Stimulated activated CD4-positive, alpha-beta T cell treated with anti-CD3 and anti-CD28 coated beads, Interleukin-12 subunit alpha, Interleukin-12 subunit beta, amount 100 ng/mL, for 48 hours (primary cell): ENCODE measurements at regions not wholly inside any gene's neighbourhood (a gene's known extent, or its start where the extent isn't known, plus 50 kb on each side); places are given as distances from the start of the nearest gene placed in this dataset.

Experiments
- DNase-seq, 3 donors: peaks; one replicate each; pipeline ENCODE4 v3.0.0-alpha.2; 2020; ENCODE audit warnings: low read depth in 2 of 3, low spot score in 1 of 3

DNA sequence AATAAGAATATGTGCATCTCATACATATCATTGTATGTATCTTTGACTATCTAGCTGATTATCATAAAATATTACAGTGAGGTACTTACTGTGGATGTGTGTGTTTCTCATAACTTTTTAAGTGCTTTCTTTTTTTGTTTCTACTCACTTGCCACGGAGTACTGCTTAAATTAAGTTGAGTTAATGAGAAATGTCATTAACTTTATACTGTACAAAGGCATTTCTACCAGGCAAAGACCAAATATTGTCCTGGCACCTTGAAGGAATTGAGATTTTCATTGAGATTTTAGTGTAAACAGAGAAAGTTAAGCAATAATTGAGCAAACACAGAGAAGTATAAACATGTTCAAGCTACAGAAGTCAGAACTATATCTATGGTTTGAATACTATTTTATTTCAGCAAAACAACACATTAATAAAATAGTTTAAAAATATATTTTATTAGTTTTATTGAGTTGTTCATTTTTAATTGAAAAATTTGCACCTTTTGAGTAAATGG lies 1750.0 kb downstream of the PCDH7 start:
- DNase-seq, result no peak

GRCh38 chr4:32472918-32473317 lies 1752.7 kb downstream of the PCDH7 start:
- no peak for DNase-seq

DNA sequence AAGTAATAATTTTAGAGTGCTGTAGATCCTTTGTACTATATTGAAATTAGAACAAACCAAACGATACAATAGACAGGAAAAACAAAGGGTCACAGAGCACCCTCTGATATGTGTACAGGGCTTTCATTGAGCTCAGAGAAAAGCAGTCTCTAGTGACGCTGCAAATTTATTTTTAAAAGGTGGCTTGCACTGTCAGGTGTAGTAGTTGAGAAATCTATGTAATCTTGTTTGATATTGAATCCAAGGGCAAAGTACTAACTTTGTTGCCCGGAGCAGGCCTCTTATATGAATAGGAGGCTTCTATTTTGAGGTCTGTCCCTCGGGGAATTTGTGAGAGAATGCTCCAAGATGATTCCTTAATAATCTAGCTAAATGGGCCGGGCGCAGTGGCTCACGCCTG lies 1755.5 kb downstream of the PCDH7 start:
- no peak for DNase-seq

GRCh38 chr4:32477518-32477917 lies 1757.3 kb downstream of the PCDH7 start:
- no peak for DNase-seq

DNA sequence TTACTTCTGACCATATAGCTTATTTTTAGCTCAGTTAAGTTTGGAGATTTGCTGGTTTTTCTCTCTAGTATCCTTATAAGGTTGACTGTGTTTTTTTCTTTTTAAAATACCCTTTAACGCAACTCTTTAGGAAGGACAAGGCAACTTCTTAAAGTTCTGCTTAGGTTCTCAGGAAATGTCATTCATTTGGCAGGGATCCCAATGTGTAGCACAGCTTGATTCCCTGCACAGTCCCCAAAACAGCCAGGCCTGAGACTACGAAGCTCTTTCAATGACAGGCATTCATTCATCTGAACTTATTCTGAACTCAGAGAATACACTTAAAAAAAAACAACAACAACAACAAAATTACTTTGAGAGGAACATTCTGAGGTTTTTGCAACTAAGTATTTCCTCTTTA lies 1765.8 kb downstream of the PCDH7 start:
- DNase-seq, result no peak

DNA sequence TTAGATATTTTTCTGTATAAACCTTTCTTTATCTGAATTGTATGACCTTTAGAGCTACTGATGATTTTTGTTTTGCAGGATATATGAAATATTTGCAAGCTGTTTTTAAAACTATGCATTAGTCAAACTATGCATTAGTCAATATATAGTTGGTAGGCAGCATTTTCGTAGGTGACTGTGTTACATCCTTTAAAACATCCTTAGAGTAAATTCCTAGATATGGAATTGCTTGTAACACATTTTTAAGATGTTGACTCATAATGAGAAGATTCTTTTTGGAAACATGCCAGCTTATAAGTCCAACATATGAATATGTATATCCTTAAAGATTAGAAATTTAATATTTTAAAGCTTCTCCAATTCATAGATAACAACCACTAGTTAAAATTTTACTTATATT lies 1768.5 kb downstream of the PCDH7 start:
- no peak for DNase-seq

- no peak for DNase-seq
Observed at GRCh38 chr4:32499171-32499570, 1779.0 kb downstream of the PCDH7 start.

DNA sequence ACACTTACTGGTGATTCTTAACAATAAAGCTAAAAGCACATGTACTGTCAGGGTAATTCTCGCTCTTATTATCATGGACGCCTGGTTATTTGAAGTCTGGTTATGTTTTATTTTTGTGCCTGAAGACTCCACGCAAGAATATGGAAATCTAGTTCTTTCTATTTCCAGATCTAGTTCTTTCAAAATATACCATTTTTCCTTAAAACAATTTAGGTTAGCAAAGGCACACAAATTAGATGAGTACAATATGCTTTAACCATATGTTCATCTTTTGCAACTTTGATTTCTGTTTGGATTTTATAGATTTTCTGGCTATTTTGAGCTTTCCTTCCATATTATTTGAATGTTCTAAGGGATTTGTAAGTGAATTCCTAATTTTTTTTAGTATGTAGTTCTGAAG lies 1783.1 kb downstream of the PCDH7 start:
- no peak for DNase-seq

- DNase-seq, result no peak
Observed at GRCh38 chr4:32506067-32506466, 1785.9 kb downstream of the PCDH7 start.

DNA sequence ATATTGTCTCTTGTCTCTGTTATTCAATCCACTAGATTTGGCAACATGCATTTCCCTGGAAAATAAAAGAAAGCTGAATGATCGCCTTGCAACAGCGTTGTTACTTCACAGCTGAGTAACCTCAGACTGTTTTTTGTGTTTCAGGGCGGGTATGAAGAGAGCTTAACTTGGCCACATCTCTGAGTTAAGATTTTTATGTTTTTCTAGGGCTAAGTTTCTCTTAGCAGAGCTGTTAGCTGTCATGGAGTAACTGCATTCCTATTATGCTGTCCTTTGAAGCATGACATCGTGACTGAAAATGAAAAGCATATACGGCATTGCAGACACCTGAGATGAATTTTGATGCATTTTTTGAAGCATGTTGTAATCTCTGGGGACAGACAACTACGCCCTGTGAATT lies 1798.9 kb downstream of the PCDH7 start:
- no peak for DNase-seq

GRCh38 chr4:32525420-32525819 lies 1805.3 kb downstream of the PCDH7 start:
- no peak for DNase-seq

DNA sequence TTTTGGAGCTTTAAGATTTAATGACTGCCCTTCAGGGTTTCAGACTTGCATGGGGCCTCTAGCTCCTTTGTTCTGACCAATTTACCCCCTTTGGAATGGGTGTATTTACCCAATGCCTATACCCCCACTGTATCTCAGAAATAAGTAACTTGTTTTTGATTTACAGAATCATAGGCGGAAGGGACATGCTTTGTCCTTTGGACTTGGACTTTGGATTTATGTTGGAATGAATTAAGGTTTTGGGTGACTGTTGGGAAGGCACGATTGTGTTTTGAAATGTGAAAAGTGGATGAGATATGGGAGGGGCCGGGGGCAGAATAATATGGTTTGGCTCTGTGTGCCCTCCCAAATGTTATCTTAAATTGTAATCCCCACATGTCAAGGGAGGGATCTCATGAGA lies 1824.7 kb downstream of the PCDH7 start:
- DNase-seq, result no peak

GRCh38 chr4:32551943-32552342 lies 1831.8 kb downstream of the PCDH7 start:
- DNase-seq, result no peak

DNA sequence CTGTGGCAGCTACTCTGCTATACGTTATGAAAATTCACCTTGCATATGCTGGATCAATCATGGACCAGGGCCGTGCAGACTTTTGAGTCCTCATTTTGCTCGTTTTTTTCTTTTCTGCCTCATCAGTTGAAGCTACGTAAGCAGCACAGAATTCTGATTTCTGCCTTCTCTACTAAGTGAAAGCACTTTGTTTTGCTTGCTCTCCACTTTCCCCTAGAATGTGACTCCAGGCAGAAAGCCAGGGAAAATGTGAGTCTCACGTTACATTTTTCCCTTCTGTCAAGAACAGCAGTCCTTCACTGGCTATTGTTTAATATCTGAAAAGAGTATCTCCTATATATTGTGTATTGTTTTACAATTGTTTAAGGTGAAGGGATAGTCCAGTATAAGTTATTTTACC lies 1840.1 kb downstream of the PCDH7 start:
- DNase-seq, result no peak

GRCh38 chr4:32562010-32562409 lies 1841.8 kb downstream of the PCDH7 start:
- no peak for DNase-seq

- no peak for DNase-seq
Observed at GRCh38 chr4:32564626-32565025, 1844.5 kb downstream of the PCDH7 start.

DNA sequence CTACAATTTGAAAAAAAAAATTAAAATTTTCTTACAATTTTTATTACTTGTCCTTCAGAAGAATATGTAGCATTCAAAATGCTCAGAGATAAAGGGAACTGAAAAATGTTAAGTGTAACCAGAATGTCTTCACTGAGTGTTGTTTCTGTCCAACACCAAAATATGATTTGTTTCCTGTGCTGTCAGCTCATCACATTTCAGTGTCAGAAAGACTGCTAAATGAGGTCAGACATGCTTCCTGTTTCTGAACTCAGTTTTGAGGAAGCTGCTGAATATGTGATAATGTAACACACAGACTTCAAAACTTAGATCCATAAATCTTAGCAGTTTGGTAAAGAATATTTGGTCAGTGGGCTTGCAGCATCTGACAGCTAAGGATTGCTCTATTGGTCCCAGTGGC lies 1849.7 kb downstream of the PCDH7 start:
- DNase-seq, result no peak

GRCh38 chr4:32572366-32572765 lies 1852.2 kb downstream of the PCDH7 start:
- no peak for DNase-seq

DNA sequence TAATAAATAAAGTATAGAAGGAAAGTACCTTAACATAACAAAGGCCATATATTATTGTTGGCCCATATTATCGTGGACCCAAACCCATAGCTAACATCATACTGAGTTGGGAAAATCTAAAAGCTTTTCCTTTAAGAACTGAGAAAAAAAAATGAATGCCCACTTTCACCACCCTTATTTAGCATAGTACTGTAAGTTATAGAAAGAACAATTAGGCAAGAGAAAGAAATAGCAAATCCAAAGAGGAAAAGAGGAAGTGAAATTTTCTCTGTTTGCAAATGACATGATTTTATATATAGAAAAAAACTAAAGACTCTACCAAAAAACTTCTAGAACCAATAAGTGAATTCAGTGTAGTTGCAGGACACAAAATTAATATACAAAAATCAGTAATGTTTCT lies 1854.6 kb downstream of the PCDH7 start:
- no peak for DNase-seq

DNA sequence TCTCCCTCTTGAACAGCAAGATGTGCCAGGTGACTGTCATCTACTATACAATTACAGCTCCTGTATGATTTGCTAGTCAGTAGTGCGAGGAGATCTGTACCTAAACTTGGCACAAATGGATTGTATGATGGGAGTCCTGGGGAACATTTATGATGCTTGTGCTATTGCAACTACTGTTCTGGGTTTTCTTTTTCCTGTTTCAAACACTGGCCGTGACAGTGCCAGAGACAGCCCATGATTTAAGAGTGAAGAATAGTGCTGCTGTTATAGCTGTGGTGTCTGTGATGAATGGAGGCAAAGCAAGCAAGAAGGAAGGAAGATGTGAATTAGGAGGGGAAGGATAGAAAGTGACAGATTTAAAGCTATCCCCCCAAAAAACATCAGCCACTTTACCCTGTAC lies 1868.9 kb downstream of the PCDH7 start:
- no peak for DNase-seq

- no peak for DNase-seq
Observed at GRCh38 chr4:32589853-32590252, 1869.7 kb downstream of the PCDH7 start.

DNA sequence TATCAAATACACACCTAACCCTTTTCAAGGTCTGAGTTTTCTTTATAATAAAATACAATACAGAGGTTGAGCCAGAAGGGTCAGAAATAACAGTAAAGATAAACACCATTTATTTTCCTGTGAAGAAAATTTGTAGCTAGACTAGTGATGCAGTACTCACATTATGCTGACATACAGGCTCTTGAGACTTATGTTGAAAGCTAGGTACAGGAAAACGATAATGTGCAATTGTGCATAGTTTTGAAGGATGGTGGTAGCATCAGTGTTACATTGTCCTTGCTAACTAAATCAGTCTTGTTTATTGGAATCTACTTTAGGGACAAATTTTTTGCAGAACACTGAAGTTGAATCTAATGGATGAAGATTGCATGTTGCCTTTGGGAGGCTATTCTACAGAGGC lies 1877.2 kb downstream of the PCDH7 start:
- DNase-seq, result no peak

DNA sequence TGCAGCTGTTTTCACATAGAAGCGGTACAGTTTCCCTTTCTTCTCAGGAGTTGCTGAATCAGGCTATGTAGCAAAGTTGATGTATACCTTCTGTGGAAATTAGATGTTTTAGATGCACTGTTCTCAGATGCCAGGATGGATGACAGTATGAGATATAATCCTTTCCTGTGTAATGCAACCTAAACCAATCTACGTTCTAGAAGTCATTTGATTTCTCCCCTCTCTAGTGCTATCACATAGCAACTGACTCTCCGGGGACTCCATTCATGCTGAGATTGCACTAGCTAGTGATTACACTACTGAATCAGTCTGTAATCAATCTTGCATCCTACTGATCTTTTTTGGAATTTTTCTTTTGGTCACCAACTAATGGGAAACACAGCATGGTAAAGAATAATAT lies 1881.7 kb downstream of the PCDH7 start:
- no peak for DNase-seq

DNA sequence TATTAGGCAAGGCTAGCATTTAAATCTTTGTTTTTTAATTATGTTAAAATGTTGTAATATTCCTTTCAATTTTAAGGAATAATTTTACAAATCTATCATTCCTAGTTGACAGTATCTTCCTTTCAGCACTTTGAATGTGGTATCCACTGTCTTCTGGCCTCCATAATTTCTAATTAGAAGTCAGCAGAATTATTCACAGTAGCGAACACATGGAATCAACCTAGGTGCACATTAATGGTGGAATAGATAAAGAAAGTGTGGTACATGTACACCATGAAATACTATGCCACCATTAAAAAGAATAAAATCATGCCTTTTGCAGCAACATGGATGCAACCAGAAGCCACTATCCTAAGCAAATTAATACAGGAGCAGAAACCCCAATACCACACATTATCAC lies 1887.8 kb downstream of the PCDH7 start:
- DNase-seq, result no peak
